ENCODE measurements at regions not wholly inside any gene's neighbourhood (a gene's known extent, or its start where the extent isn't known, plus 50 kb on each side); places are given as distances from the start of the nearest gene placed in this dataset.

- TF ChIP-seq CTCF (IDR thresholded peaks at IDR 0.05 in 4 of 5, conservative IDR thresholded peaks at IDR 0.05 in 1 of 5): no peak
- no peak for TF ChIP-seq POLR2A (IDR thresholded peaks at IDR 0.05)
These were observed 377.3 kb downstream of the ANXA1 start for GRCh38 chr9:73528926-73529325.

Measured in gastrocnemius medialis (tissue), 4 donors.